Esophagus squamous epithelium (tissue), 4 donors: ENCODE measurements at regions not wholly inside any gene's neighbourhood (a gene's known extent, or its start where the extent isn't known, plus 50 kb on each side); places are given as distances from the start of the nearest gene placed in this dataset.

Experiments used
- CTCF ChIP-seq, 6 experiments: fragments of 450-650 bp in 4 of 6; fragments of 200-600 bp in 2 of 6; sonication (generic) in 2 of 6; IDR thresholded peaks; one replicate each; pipeline ENCODE4 v1.5.1; 2016 to 2019; ENCODE audit warnings: antibody characterized with exemption in 6 of 6, mild to moderate bottlenecking in 4 of 6, moderate library complexity in 4 of 6
- POLR2A ChIP-seq, 4 donors: fragments of 450-650 bp; IDR thresholded peaks; one replicate each; pipeline ENCODE4 v1.6.1; 2017; ENCODE audit warnings: antibody characterized with exemption in 4 of 4, mild to moderate bottlenecking in 4 of 4, moderate library complexity in 3 of 4

- TF ChIP-seq POLR2A (IDR thresholded peaks at IDR 0.05) (no peak), CTCF (IDR thresholded peaks at IDR 0.05) (no peak)
Measured at GRCh38 chr11:27864611-27865010, 164.4 kb upstream of the BDNF start.
